Keratinocyte (primary cell): ENCODE measurements at regions not wholly inside any gene's neighbourhood (a gene's known extent, or its start where the extent isn't known, plus 50 kb on each side); places are given as distances from the start of the nearest gene placed in this dataset.
"Not testable (repeated sequence)": the region's sequence is repeated elsewhere in the genome, so short reads cannot be mapped to it uniquely, and the experiment has no call there.

Experiments used
- DNase-seq: peaks from one replicate; pipeline ENCODE4 v3.0.0-alpha.2; 2011; ENCODE audit warnings: low read depth, missing footprints, low spot score
- FAIRE-seq: peaks from 2 replicates; lab custom pipeline; 2011; peaks lifted over from hg19 to GRCh38; lab: Jason Lieb, UNC
- H2AFZ ChIP-seq: 2 replicates; pipeline ENCODE4 v1.6.0; 2012; ENCODE audit warnings: low read length, control low read depth, inconsistent platforms; ENCODE audit not compliant: control insufficient read depth
- H3K27ac ChIP-seq: 2 replicates; pipeline ENCODE4 v1.5.1; 2011; ENCODE audit warnings: low read length; ENCODE audit not compliant: control insufficient read depth, insufficient read depth
- H3K27me3 ChIP-seq: 3 replicates; pipeline ENCODE4 v1.6.0; 2011; ENCODE audit warnings: low read length; ENCODE audit not compliant: control insufficient read depth, insufficient read depth; ENCODE audit errors: extremely low read depth
- H3K36me3 ChIP-seq, 2 experiments: 2 replicates in 1 of 2; 3 replicates in 1 of 2; pipeline ENCODE4 v1.5.1; 2011; ENCODE audit warnings: low read length in 2 of 2, mild to moderate bottlenecking in 1 of 2; ENCODE audit not compliant: control insufficient read depth in 2 of 2, insufficient read depth in 2 of 2; ENCODE audit errors: extremely low read depth in 1 of 2
- H3K4me1 ChIP-seq: 3 replicates; pipeline ENCODE4 v1.5.1; 2011; ENCODE audit warnings: low read length; ENCODE audit not compliant: control insufficient read depth, insufficient read depth; ENCODE audit errors: extremely low read depth
- H3K4me2 ChIP-seq: 3 replicates; pipeline ENCODE4 v1.6.0; 2011; ENCODE audit warnings: low read depth, low read length; ENCODE audit not compliant: control insufficient read depth, insufficient read depth; ENCODE audit errors: extremely low read depth
- H3K4me3 ChIP-seq, 3 experiments: fragments of 200-600 bp in 1 of 3; sonication (generic) in 1 of 3; 2 replicates in 2 of 3; 3 replicates in 1 of 3; pipeline ENCODE4 v1.5.1; 2011 to 2016; ENCODE audit warnings: low read length in 3 of 3, mild to moderate bottlenecking in 3 of 3, control low read depth in 2 of 3, inconsistent platforms in 1 of 3, low read depth in 1 of 3, mixed read lengths in 1 of 3, mixed run types in 1 of 3, moderate library complexity in 1 of 3; ENCODE audit not compliant: control insufficient read depth in 2 of 3, insufficient read depth in 2 of 3; ENCODE audit errors: extremely low read depth in 1 of 3
- H3K79me2 ChIP-seq: 2 replicates; pipeline ENCODE4 v1.6.0; 2012; ENCODE audit warnings: low read length; ENCODE audit not compliant: control insufficient read depth, insufficient read depth
- H3K9ac ChIP-seq: 3 replicates; pipeline ENCODE4 v1.6.0; 2011; ENCODE audit warnings: low read length; ENCODE audit not compliant: control insufficient read depth, insufficient read depth; ENCODE audit errors: extremely low read depth
- H3K9me1 ChIP-seq: 3 replicates; pipeline ENCODE4 v1.6.0; 2011; ENCODE audit warnings: low read length; ENCODE audit not compliant: control insufficient read depth, insufficient read depth; ENCODE audit errors: extremely low read depth
- H3K9me3 ChIP-seq: 2 replicates; pipeline ENCODE4 v1.5.1; 2012; ENCODE audit warnings: low read depth, low read length; ENCODE audit not compliant: control insufficient read depth
- H4K20me1 ChIP-seq: 3 replicates; pipeline ENCODE4 v1.6.0; 2011; ENCODE audit warnings: low read length; ENCODE audit not compliant: control insufficient read depth, insufficient read depth; ENCODE audit errors: extremely low read depth
- EZH2 ChIP-seq: IDR thresholded peaks from one replicate; pipeline ENCODE4 v1.6.1; 2012; ENCODE audit warnings: inconsistent platforms, mild to moderate bottlenecking, low read length, moderate library complexity
- dilution Hi-C: fragments of 300-500 bp; cut with MboI; formaldehyde crosslinking; loops from one replicate; pipeline ENCODE4 v1.7.0; 2020; ENCODE audit warnings: low sequenced_read_pairs; ENCODE audit not compliant: extremely low pct_ligation_motif_present
- TF ChIP-seq, protein P1 (sequence below), 3 experiments: IDR thresholded peaks in 1 of 3; conservative IDR thresholded peaks in 1 of 3; optimal IDR thresholded peaks in 1 of 3; 2 replicates in 2 of 3; 3 replicates in 1 of 3; pipeline versions ENCODE3 to v1.5.1; 2011; ENCODE audit warnings: low read length in 3 of 3, mild to moderate bottlenecking in 3 of 3, moderate library complexity in 2 of 3, control low read depth in 1 of 3, inconsistent platforms in 1 of 3; ENCODE audit not compliant: insufficient read depth in 2 of 3; ENCODE audit errors: extremely low read depth in 1 of 3

DNA sequence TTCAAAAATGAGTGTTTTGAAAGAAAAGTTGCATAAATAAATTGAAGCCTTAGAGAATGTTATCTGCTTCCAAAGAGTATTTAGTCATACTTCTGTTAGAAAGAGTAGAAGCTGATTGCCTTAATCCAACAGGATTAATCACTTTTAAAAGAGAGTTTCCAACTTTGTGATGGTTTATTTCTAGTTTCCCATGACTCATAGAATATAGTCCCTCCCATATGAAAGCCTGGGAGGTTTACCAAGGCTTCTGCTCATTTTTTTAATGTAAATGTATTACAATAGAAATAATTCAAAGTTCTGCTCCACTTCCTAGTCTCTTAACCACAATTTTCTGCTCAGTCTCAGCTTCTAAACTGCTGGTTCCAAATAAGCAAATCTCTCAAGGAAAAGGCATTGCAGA lies 118.0 kb upstream of the IRAK1BP1 start:
- Histone ChIP-seq H3K9me1 (no peaks in the 10 kb centered on the region), H3K4me1 (no peaks in the 10 kb centered on the region), H3K27ac (no peak overlapping the region), H3K4me2 (no peak overlapping the region), H3K9ac (no peak overlapping the region), H4K20me1 (no peaks in the 10 kb centered on the region), H3K27me3 (no peaks in the 10 kb centered on the region), H3K79me2 (no peaks in the 10 kb centered on the region), H2AFZ (no peak overlapping the region), H3K36me3 (no peaks in the 10 kb centered on the region), H3K4me3 (no peak overlapping the region), H3K9me3 (no peaks in the 10 kb centered on the region)
- dilution Hi-C loops, result no loop called here
- TF ChIP-seq, protein P1, sequence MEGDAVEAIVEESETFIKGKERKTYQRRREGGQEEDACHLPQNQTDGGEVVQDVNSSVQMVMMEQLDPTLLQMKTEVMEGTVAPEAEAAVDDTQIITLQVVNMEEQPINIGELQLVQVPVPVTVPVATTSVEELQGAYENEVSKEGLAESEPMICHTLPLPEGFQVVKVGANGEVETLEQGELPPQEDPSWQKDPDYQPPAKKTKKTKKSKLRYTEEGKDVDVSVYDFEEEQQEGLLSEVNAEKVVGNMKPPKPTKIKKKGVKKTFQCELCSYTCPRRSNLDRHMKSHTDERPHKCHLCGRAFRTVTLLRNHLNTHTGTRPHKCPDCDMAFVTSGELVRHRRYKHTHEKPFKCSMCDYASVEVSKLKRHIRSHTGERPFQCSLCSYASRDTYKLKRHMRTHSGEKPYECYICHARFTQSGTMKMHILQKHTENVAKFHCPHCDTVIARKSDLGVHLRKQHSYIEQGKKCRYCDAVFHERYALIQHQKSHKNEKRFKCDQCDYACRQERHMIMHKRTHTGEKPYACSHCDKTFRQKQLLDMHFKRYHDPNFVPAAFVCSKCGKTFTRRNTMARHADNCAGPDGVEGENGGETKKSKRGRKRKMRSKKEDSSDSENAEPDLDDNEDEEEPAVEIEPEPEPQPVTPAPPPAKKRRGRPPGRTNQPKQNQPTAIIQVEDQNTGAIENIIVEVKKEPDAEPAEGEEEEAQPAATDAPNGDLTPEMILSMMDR (optimal IDR thresholded peaks at IDR 0.05 in 1 of 3, IDR thresholded peaks at IDR 0.05 in 1 of 3, conservative IDR thresholded peaks at IDR 0.05 in 1 of 3; ENCODE audit: extremely low read depth in 1 of 3, insufficient read depth in 2 of 3, low read length in 3 of 3), result no peak
- no peak for TF ChIP-seq EZH2
- DNase-seq (no peak), FAIRE-seq (no peak)

DNA sequence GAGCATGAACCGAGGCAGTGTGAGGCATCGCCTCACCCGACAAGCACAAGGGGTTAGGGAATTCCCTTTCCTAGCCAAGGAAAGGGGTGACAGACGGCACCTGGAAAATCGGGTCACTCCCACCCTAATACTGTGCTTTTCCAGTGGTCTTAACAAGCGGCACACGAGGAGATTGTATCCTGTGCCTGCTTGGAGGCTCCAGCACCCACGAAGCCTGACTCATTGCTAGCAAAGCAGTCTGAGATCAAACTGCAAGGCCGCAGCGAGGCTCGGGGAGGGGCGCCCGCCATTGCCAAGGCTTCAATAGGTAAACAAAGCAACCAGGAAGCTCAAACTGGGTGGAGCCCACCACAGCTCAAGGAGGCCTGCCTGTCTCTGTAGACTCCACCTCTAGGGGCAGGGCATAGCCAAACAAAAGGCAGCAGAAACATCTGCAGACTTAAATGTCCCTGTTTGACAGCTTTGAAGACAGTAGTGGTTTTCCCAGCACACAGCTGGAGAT lies 109.0 kb upstream of the IRAK1BP1 start:
- H3K9me1 ChIP-seq, result not testable (repeated sequence)

GRCh38 chr6:78768271-78768670 lies 99.1 kb upstream of the IRAK1BP1 start:
- dilution Hi-C loops, result no loop called here
- Histone ChIP-seq H3K36me3 (no peaks in the 10 kb centered on the region), H3K9me3 (no peaks in the 10 kb centered on the region), H3K4me2 (no peak overlapping the region), H3K79me2 (no peaks in the 10 kb centered on the region), H4K20me1 (no peaks in the 10 kb centered on the region), H3K27me3 (no peaks in the 10 kb centered on the region), H3K4me1 (no peaks in the 10 kb centered on the region), H3K9ac (no peak overlapping the region), H3K4me3 (no peak overlapping the region), H3K9me1 (no peaks in the 10 kb centered on the region), H2AFZ (no peak overlapping the region), H3K27ac (no peak overlapping the region)
- DNase-seq, result no peak
- no peak for TF ChIP-seq EZH2
- TF ChIP-seq, protein P1 (optimal IDR thresholded peaks at IDR 0.05 in 1 of 3, IDR thresholded peaks at IDR 0.05 in 1 of 3, conservative IDR thresholded peaks at IDR 0.05 in 1 of 3; ENCODE audit: extremely low read depth in 1 of 3, insufficient read depth in 2 of 3, low read length in 3 of 3), result no peak
- no peak for FAIRE-seq

More for the DNA sequence above, 109.0 kb upstream of the IRAK1BP1 start:
- H2AFZ ChIP-seq, H3K27me3 ChIP-seq, H4K20me1 ChIP-seq, H3K36me3 ChIP-seq, H3K4me3 ChIP-seq, H3K79me2 ChIP-seq, DNase-seq, H3K4me1 ChIP-seq, H3K4me2 ChIP-seq, H3K27ac ChIP-seq, H3K9me3 ChIP-seq, H3K9ac ChIP-seq, FAIRE-seq, dilution Hi-C loops: not testable (repeated sequence)
